NCI-H748 (cell line): ENCODE measurements at regions not wholly inside any gene's neighbourhood (a gene's known extent, or its start where the extent isn't known, plus 50 kb on each side); places are given as distances from the start of the nearest gene placed in this dataset.
A peak's percentile ranks its signal among the peaks of the same experiment; 100 is the strongest.
"Not testable (repeated sequence)": the region's sequence is repeated elsewhere in the genome, so short reads cannot be mapped to it uniquely, and the experiment has no call there.

Experiments
- DNase-seq: peaks from one replicate; lab custom pipeline; 2025; ENCODE audit not compliant: unreplicated experiment; lab: John Stamatoyannopoulos, UW

GRCh38 chr17:79560527-79560926, 50.3 kb downstream of the RBFOX3 start:
- DNase-seq: no peak

DNA sequence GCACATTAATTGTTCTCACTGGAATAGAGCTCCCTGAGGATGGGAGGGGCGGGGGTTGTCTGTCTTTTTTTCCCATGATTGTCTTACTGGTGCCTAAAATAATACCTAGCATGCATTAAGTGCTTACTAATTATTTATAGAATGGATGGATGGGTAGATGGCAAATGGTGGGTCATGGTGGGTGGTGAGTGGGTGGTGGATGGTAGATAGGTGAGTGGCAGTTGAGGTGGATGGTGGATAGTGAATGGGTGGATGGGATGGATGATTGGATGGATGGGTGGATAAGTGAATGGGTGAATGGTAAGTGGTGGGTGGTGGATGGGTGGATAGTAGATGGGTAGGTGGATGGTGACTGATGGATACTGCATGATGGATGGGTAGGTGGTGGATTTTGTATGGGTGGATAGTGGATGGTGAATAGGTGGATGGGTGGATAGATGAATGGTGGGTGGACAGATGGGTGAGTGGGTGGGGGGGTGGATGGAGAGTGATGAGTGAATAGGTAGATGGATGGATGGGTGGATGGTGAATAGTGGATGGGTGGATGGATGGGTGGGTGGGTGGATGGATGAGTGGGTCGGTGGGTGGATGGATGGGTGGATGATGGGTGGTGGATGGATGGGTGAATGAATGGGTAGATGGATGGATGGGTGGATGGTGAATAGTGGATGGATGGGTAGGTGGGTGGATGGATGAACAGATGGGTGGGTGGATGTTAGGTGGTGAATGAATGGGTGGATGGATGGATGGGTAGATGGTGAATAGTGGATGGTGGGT, 51.6 kb downstream of the RBFOX3 start:
- DNase-seq: no peak

GRCh38 chr17:79558091-79558900, 52.6 kb downstream of the RBFOX3 start:
- DNase-seq: no peak

- no peak for DNase-seq
Measured at GRCh38 chr17:79557276-79558090, 53.4 kb downstream of the RBFOX3 start.

- no peak for DNase-seq
Measured at GRCh38 chr17:79556271-79556670, 54.6 kb downstream of the RBFOX3 start.

DNA sequence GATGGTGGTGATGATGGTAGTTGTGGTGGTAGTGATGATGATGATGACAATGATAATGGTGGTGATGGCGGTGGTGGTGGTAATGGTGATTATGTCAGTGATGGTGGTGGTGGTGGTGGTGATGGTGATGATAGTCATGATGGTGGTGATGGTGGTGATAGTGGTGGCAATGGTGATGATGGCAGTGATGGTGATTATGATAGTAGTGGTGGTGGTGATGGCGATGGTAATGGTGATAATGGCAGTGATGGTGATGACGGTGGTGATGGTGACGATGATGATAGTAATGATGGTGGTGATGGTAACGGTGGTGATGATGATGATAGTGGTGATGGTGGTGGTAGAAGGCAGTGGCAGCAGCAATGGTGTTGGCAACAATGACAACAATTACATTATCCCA, 55.3 kb downstream of the RBFOX3 start:
- no peak for DNase-seq

DNA sequence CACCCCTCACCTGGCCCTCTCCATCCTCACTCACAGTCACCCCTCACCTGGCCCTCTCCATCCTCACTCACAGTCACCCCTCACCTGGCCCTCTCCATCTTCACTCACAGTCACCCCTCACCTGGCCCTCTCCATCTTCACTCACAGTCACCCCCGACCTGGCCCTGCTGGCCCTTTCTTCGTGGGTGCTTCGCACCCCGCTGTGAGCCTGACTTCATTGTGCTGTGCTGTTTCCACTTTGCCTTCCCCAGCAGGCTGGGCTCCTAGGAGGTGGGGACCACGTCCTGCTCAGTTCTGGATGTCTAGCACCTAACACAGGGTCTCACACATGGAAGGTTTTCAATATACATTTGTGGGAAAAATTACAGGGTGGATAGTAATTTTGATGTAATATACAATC, 56.5 kb downstream of the RBFOX3 start:
- not testable (repeated sequence) for DNase-seq

DNA sequence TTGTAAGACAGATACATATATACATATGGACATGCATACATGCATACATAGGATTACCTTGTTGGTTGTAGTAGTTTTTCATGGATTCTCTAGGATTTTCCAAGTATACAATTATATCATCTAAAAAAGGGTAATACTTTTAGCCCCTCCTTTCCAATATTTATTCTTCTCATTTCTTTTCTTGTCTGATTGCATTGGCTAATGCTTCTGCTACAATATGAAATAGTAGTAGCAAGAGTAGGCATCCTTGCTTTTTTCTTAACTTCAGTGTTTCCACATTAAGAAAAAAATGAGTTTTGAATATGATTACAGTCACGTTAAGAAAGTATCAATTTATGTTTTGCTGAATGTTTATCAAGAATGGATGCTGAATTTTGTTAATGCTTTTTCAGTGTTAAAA, 58.0 kb downstream of the RBFOX3 start:
- DNase-seq: no peak

DNA sequence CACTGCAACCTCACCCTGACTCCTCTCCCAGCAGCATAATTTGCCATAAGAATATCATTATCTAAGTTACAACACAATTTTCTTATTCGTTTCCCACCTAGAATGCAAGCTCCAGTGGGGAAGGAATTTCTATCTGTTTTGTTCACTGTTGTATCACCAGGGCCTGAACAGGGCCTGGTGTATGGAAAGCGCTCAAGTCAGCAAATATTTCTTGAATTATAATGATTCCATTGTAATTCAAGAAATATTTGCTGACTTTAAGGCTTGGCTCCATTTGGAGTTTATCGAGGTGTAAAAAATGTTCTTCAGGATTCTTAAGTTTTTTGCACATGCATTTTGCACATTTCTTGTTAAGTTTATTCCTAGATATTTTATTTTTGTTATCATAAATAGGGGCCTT, 58.4 kb downstream of the RBFOX3 start:
- no peak for DNase-seq

GRCh38 chr17:79549141-79549915, 61.5 kb downstream of the RBFOX3 start:
- DNase-seq: no peak

- no peak for DNase-seq
Measured at GRCh38 chr17:79548116-79548515, 62.7 kb downstream of the RBFOX3 start.

- DNase-seq: no peak
Measured at GRCh38 chr17:79547586-79547985, 63.3 kb downstream of the RBFOX3 start.

GRCh38 chr17:79547171-79547570, 63.7 kb downstream of the RBFOX3 start:
- not testable (repeated sequence) for DNase-seq

GRCh38 chr17:79546386-79546785, 64.5 kb downstream of the RBFOX3 start:
- DNase-seq: no peak

- no peak for DNase-seq
Measured at GRCh38 chr17:79545251-79546005, 65.4 kb downstream of the RBFOX3 start.

DNA sequence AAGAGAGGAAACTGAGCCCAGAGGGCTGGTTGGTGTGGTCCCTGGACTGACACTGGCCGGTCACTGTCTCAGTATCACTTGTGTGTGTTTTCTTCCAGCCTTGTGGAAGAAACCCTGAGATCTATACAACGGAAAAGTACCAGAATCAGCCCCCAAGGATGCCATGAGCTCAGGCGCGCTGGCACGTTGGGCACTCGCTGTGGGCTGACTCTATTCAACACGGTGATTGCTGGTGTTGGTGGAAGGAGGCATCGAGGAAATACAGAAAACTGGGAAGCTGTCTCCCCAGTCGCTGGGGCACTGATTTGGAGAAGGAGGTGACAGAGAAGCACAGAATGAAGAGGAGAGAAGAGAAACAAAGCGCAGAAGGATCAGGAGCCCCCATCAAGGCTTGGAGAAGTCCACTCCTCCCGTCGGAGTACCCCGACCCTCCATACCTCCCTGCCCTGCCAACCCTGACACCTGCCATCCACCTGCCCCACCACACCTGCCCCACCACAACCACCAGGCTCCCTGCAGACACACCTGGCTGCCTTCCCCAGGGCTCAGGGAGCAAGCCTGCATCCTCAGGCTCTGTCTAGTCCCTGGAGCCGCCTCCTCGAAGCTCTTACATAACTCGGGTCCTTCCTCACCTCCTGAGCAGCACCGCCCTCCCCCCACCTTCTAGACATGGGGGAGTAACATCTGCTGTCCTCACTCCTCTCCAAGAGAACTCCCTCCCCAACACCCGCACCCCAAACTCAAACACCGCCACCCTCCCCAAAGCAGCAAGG, 66.5 kb downstream of the RBFOX3 start:
- no peak for DNase-seq

- DNase-seq: peak; percentile 27
Measured at GRCh38 chr17:79543531-79543930, 67.3 kb downstream of the RBFOX3 start.

DNA sequence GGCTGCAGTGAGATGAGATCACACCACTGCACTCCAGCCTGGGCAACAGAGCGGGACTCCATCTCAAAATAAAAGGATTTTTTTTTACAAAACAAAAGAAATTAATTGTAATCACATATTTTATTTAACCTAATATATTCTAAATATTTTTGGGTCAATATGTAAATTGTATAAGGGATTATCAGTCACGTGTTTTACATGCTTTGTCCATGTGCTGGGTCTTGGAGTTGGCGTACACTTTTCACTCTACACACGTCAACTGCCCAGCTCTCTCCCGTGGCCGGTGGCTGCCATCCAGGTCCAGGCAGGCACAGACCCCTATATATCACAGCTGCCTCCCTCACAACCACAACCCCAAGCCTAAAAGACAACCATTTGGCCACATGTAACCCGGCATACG, 68.1 kb downstream of the RBFOX3 start:
- DNase-seq: no peak
